RWPE1 (cell line): ENCODE measurements at regions not wholly inside any gene's neighbourhood (a gene's known extent, or its start where the extent isn't known, plus 50 kb on each side); places are given as distances from the start of the nearest gene placed in this dataset.

Experiments used
- CTCF ChIA-PET: fragments of 350-600 bp; sonication (Branson Sonifier 250); formaldehyde crosslinking; extraction: SDS; loops from one replicate; lab custom pipeline; 2021; lab: Yijun Ruan, JAX
- POLR2A ChIA-PET: fragments of 400-600 bp; formaldehyde crosslinking; extraction: SDS; loops from one replicate; lab custom pipeline; 2020; ENCODE audit warnings: antibody characterized with exemption; ENCODE audit not compliant: low non-redundant PET; lab: Yijun Ruan, JAX
- DNase-seq: peaks from one replicate; pipeline ENCODE4 v3.0.0; 2012; ENCODE audit warnings: low spot score
- H3K27ac ChIP-seq: fragments of 450-650 bp; 2 replicates; pipeline ENCODE4 v1.5.1; 2017
- TF ChIP-seq, protein P1 (sequence below): fragments of 450-650 bp; conservative IDR thresholded peaks from 2 replicates; pipeline ENCODE4 v1.5.1; 2017; ENCODE audit warnings: low read depth, mild to moderate bottlenecking

DNA sequence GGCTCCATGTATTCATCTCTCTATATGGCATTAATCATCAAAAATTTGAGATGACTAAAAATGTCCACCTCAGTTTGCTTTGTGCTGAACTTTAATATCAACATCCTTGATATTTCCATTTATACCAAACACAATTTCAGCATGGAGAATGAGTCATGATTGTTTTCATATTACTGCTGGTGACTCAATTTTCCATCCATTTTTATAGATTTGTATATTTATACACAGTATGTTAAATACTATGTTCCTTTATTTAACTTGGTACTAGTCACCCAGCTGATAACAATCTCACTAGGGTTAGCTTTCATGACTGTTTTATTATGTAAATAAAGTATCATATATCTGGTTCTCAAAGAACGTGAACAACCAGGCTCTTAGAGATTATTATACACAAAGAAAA lies 1255.1 kb downstream of the SLITRK1 start:
- DNase-seq: peak; percentile 1
- no peak overlapping the region for H3K27ac ChIP-seq
- TF ChIP-seq, protein P1, sequence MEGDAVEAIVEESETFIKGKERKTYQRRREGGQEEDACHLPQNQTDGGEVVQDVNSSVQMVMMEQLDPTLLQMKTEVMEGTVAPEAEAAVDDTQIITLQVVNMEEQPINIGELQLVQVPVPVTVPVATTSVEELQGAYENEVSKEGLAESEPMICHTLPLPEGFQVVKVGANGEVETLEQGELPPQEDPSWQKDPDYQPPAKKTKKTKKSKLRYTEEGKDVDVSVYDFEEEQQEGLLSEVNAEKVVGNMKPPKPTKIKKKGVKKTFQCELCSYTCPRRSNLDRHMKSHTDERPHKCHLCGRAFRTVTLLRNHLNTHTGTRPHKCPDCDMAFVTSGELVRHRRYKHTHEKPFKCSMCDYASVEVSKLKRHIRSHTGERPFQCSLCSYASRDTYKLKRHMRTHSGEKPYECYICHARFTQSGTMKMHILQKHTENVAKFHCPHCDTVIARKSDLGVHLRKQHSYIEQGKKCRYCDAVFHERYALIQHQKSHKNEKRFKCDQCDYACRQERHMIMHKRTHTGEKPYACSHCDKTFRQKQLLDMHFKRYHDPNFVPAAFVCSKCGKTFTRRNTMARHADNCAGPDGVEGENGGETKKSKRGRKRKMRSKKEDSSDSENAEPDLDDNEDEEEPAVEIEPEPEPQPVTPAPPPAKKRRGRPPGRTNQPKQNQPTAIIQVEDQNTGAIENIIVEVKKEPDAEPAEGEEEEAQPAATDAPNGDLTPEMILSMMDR: no peak
- ChIA-PET POLR2A (no interaction called here), CTCF (no interaction called here)

DNA sequence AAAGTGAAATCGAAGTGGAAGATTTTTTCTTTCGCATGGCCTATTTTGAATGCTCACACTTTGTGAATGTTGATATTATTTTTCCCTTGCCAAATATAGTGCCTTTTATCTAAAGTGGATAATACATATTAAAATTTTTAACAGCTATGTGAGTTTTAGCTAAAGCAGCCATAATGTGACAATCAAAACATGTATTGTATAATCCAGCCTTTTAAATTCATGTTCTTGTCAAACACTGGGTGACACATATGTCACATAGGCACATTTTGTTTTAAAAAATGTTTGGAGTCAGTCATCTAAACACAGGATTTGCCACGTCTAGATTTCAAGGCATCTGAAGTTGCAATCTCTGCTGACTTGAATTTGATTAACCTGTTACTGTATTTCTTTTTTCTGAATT lies 1256.6 kb downstream of the SLITRK1 start:
- TF ChIP-seq, protein P1: no peak
- H3K27ac ChIP-seq: no peak overlapping the region
- ChIA-PET CTCF (interaction anchor here (0.5 to 0.6 kb wide), 2 partner anchors 20 to 105 kb away, joined by 4 read pairs; no protein-coding TSS in a partner anchor), POLR2A (no interaction called here)
- no peak for DNase-seq

DNA sequence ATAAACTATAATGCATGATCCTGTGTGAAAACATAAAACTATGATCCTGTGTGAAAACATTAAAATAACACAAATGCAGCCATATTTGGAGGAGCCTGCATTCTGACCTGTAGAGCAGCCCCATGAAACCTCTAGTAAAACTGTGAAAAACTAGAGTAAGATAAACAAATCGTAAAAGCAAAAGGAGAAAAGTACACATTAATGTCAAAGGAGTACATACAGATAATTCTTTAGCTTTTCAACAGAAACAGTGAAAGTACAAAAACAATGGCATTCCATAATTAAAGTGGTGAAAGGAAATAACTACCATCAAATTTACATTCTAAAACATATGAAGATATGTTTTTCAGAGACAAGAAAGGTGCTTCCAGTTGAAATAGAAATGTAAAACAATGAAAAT lies 1267.2 kb downstream of the SLITRK1 start:
- no peak overlapping the region for H3K27ac ChIP-seq
- ChIA-PET CTCF (interaction anchor here (0.6 kb wide), 2 partner anchors 68 to 958 kb away, joined by 3 read pairs; no protein-coding TSS in a partner anchor), POLR2A (no interaction called here)
- TF ChIP-seq, protein P1: no peak
- no peak for DNase-seq

DNA sequence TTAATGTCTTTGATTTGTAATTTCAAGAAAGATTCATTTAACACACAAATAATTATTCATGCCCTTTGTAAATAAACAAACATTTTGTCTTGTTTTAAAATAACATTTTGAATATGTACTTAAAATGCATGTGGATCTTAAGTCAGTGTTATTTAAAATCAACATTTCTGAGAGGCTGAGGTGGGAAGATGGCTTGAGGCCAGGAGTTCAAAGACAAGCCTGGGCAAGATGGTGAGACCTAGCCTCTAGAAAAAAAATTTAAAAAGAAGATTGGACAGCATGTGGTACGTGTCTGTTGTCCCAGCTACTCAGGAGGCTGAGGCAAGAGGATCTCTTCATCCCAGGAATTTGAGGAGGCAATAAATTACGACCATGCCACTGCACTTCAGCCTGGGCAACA lies 1268.2 kb downstream of the SLITRK1 start:
- TF ChIP-seq, protein P1: no peak
- POLR2A ChIA-PET: no interaction called here
- DNase-seq: no peak
- H3K27ac ChIP-seq: no peak overlapping the region
- CTCF ChIA-PET: no interaction called here

DNA sequence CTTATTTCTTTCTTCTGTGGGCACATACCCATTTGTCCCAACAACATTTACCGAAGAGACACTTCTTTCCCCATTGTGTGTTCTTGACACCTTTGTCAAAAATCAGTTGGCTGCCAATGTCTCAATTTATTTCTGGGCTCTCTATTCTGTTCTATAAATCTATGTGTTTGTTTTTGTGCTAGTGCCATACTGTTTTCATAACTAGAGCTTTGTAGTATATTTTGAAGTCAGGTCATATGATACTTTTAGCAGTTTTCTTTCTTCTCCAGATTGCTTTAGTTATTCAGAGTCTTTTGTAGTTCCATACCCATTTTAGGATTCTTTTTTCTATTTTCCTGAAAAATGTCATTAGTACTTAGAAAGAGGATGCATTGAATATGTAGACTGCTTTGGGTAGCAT lies 1276.3 kb downstream of the SLITRK1 start:
- TF ChIP-seq, protein P1: no peak
- CTCF ChIA-PET: interaction anchor here (0.7 kb wide), 1 partner anchor 20 kb away, joined by 4 read pairs; no protein-coding TSS in a partner anchor
- POLR2A ChIA-PET: no interaction called here
- DNase-seq: no peak
- H3K27ac ChIP-seq: no peak overlapping the region

DNA sequence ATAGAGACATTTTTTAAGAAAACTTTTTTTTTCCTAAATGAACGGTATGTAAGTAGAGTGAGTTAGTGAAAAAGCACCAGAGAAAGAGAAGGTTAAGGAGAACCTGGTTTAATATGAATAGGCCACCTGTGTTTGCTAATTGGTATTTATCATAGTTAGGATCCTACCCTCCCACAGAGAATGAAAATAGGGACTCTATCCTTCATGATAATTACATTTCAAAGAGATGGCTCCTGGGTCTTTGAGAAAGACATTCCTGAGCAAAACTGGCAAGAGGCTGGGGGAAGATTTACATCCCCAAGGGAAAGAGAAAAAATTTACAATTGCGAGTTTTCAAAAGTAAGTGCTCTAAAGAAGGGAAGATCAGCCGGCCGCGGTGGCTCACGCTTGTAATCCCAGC lies 1284.5 kb downstream of the SLITRK1 start:
- DNase-seq: no peak
- TF ChIP-seq, protein P1: no peak
- POLR2A ChIA-PET: no interaction called here
- H3K27ac ChIP-seq: no peak overlapping the region
- CTCF ChIA-PET: no interaction called here

DNA sequence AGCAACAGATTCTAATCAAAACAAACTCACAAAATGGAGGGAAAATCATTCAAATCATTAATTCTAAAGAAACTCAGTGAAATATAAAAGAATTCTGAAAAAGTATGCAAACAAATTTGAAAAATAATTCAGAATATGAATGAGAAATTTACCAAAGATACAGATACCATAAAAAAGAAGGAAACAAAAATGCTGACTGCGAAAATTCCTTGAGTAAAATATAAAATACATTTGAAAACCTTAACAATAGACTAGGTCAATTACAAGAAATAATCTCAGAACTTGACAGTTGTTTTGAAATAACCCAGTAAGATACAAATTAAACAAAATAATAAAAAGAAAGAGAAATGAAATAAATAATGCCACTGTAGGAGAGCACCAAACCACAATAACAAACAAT lies 1289.0 kb downstream of the SLITRK1 start:
- POLR2A ChIA-PET: no interaction called here
- TF ChIP-seq, protein P1: no peak
- CTCF ChIA-PET: no interaction called here
- no peak overlapping the region for H3K27ac ChIP-seq
- no peak for DNase-seq
